H1 (cell line): ENCODE measurements at regions not wholly inside any gene's neighbourhood (a gene's known extent, or its start where the extent isn't known, plus 50 kb on each side); places are given as distances from the start of the nearest gene placed in this dataset.

Source experiments
- CHD7 ChIP-seq: fragments of 300-600 bp; sonication (generic); IDR thresholded peaks from 2 replicates; pipeline ENCODE4 v1.7.1; 2012; ENCODE audit warnings: low read length, moderate library complexity, mild to moderate bottlenecking, inconsistent platforms; ENCODE audit not compliant: insufficient replicate concordance
- EGR1 ChIP-seq: IDR thresholded peaks from 2 replicates; pipeline ENCODE4 v1.6.1; 2011; ENCODE audit warnings: low read depth, low read length, borderline replicate concordance
- EP300 ChIP-seq, 2 experiments: IDR thresholded peaks; 1 replicate in 1 of 2; 2 replicates in 1 of 2; pipeline ENCODE4 v1.6.1; 2011 to 2012; ENCODE audit warnings: low read depth in 2 of 2, low read length in 2 of 2, mild to moderate bottlenecking in 2 of 2, borderline replicate concordance in 1 of 2, inconsistent platforms in 1 of 2, moderate library complexity in 1 of 2
- EZH2 ChIP-seq: fragments of 200-600 bp; sonication (generic); IDR thresholded peaks from 2 replicates; pipeline ENCODE4 v1.7.1; 2012; ENCODE audit warnings: low read depth, mild to moderate bottlenecking, moderate library complexity, low read length, inconsistent platforms; ENCODE audit not compliant: severe bottlenecking
- KDM1A ChIP-seq: fragments of 200-600, 300-600 bp; sonication (generic); IDR thresholded peaks from 2 replicates; pipeline ENCODE4 v1.7.1; 2016; ENCODE audit warnings: mild to moderate bottlenecking, low read length, borderline replicate concordance
- MAX ChIP-seq: IDR thresholded peaks from 2 replicates; pipeline ENCODE4 v1.6.1; 2012; ENCODE audit warnings: inconsistent platforms

- TF ChIP-seq EGR1 (no peak), EZH2 (no peak), EP300 (IDR thresholded peaks at IDR 0.05; ENCODE audit: borderline replicate concordance in 1 of 2, low read depth in 2 of 2, low read length in 2 of 2) (no peak), MAX (no peak), KDM1A (no peak), CHD7 (no peak)
Observed at GRCh38 chr13:91196958-91197357, 150.5 kb upstream of the MIR17HG start (continued).
